WTC11 (cell line): ENCODE measurements at regions not wholly inside any gene's neighbourhood (a gene's known extent, or its start where the extent isn't known, plus 50 kb on each side); places are given as distances from the start of the nearest gene placed in this dataset.

Source experiments
- ATAC-seq: fragments of 200-7000 bp; cut with Tn5 transposase; 2 replicates; pipeline ENCODE4 v1.10.0; 2021; ENCODE audit warnings: mild to moderate bottlenecking, moderate library complexity
- CTCF ChIA-PET: fragments of 300-600 bp; sonication (Branson Sonifier 250); formaldehyde crosslinking; loops from one replicate; lab custom pipeline; 2021; ENCODE audit warnings: antibody characterized with exemption; lab: Charles Lee
- POLR2A ChIA-PET: fragments of 350-600 bp; sonication (Branson Sonifier 250); formaldehyde crosslinking; loops from one replicate; lab custom pipeline; 2021; ENCODE audit warnings: antibody characterized with exemption; lab: Charles Lee
- DNase-seq: peaks from one replicate; pipeline ENCODE4 v3.0.0; 2021; ENCODE audit warnings: low spot score
- H3K27ac Mint-ChIP-seq: 2 replicates; pipeline ENCODE4 v1.8.0; 2021; ENCODE audit warnings: mixed read lengths
- H3K27me3 Mint-ChIP-seq: 2 replicates; pipeline ENCODE4 v1.8.0; 2021; ENCODE audit warnings: low read depth, mild to moderate bottlenecking, moderate library complexity, mixed read lengths
- H3K36me3 Mint-ChIP-seq: 2 replicates; pipeline ENCODE4 v1.8.0; 2021; ENCODE audit warnings: mixed read lengths
- H3K4me1 Mint-ChIP-seq: 2 replicates; pipeline ENCODE4 v1.8.0; 2022; ENCODE audit warnings: mixed read lengths
- H3K4me3 Mint-ChIP-seq: 2 replicates; pipeline ENCODE4 v1.8.0; 2021; ENCODE audit warnings: mild to moderate bottlenecking, moderate library complexity, mixed read lengths
- H3K9me3 Mint-ChIP-seq: 2 replicates; pipeline ENCODE4 v1.8.0; 2021; ENCODE audit warnings: mixed read lengths
- CREM ChIP-seq: sonication (generic); formaldehyde crosslinking; IDR thresholded peaks from 2 replicates; pipeline ENCODE4 v1.8.1; 2022; ENCODE audit warnings: mild to moderate bottlenecking, missing genetic modification reagents, moderate library complexity
- E2F1 ChIP-seq: sonication (generic); formaldehyde crosslinking; IDR thresholded peaks from 2 replicates; pipeline ENCODE4 v1.8.0; 2022; ENCODE audit warnings: mild to moderate bottlenecking, missing genetic modification reagents
- EMX1 ChIP-seq: fragments of 250-450 bp; sonication (Bioruptor Pico); IDR thresholded peaks from 2 replicates; pipeline ENCODE4 v1.8.0; 2021; ENCODE audit warnings: mild to moderate bottlenecking
- ERG ChIP-seq: fragments of 250-450 bp; sonication (Bioruptor Pico); IDR thresholded peaks from 2 replicates; pipeline ENCODE4 v1.8.0; 2021; ENCODE audit warnings: mild to moderate bottlenecking
- FOXK1 ChIP-seq: sonication (generic); formaldehyde crosslinking; IDR thresholded peaks from 2 replicates; pipeline ENCODE4 v1.8.0; 2022; ENCODE audit warnings: mild to moderate bottlenecking, moderate library complexity, missing genetic modification reagents
- FOXP4 ChIP-seq: sonication (generic); formaldehyde crosslinking; IDR thresholded peaks from 2 replicates; pipeline ENCODE4 v1.8.0; 2022; ENCODE audit warnings: mild to moderate bottlenecking, missing genetic modification reagents
- GABPB1 ChIP-seq: sonication (generic); formaldehyde crosslinking; IDR thresholded peaks from 2 replicates; pipeline ENCODE4 v1.8.1; 2023; ENCODE audit warnings: mild to moderate bottlenecking, missing genetic modification reagents
- NR1H2 ChIP-seq: sonication (generic); formaldehyde crosslinking; IDR thresholded peaks from 2 replicates; pipeline ENCODE4 v1.9.0; 2021; ENCODE audit warnings: mild to moderate bottlenecking, moderate library complexity, missing genetic modification reagents
- OVOL2 ChIP-seq: fragments of 250-450 bp; sonication (Bioruptor Pico); IDR thresholded peaks from 2 replicates; pipeline ENCODE4 v1.9.0; 2021; ENCODE audit warnings: mild to moderate bottlenecking, borderline replicate concordance
- PRDM15 ChIP-seq: sonication (generic); formaldehyde crosslinking; IDR thresholded peaks from 2 replicates; pipeline ENCODE4 v1.8.0; 2022; ENCODE audit warnings: missing genetic modification reagents
- PREB ChIP-seq: sonication (generic); formaldehyde crosslinking; IDR thresholded peaks from 2 replicates; pipeline ENCODE4 v1.8.1; 2022; ENCODE audit warnings: mild to moderate bottlenecking, missing genetic modification reagents, moderate library complexity, borderline replicate concordance
- RELA ChIP-seq: sonication (generic); formaldehyde crosslinking; IDR thresholded peaks from 2 replicates; pipeline ENCODE4 v1.8.1; 2022; ENCODE audit warnings: missing genetic modification reagents, mild to moderate bottlenecking, borderline replicate concordance
- SOX15 ChIP-seq: fragments of 250-450 bp; sonication (Bioruptor Pico); IDR thresholded peaks from 2 replicates; pipeline ENCODE4 v1.9.0; 2021; ENCODE audit warnings: mild to moderate bottlenecking
- ZBTB43 ChIP-seq: sonication (generic); formaldehyde crosslinking; IDR thresholded peaks from 2 replicates; pipeline ENCODE4 v1.8.1; 2023; ENCODE audit warnings: mild to moderate bottlenecking, missing genetic modification reagents
- ZNF138 ChIP-seq: sonication (generic); formaldehyde crosslinking; conservative IDR thresholded peaks from 2 replicates; pipeline ENCODE4 v1.8.1; 2022; ENCODE audit warnings: mild to moderate bottlenecking, moderate library complexity, missing genetic modification reagents
- ZNF532 ChIP-seq: fragments of 250-450 bp; sonication (Bioruptor Pico); IDR thresholded peaks from 2 replicates; pipeline ENCODE4 v1.9.0; 2021; ENCODE audit warnings: mild to moderate bottlenecking, borderline replicate concordance
- ZSCAN18 ChIP-seq: fragments of 250-450 bp; sonication (Bioruptor Pico); IDR thresholded peaks from 2 replicates; pipeline ENCODE4 v2.1.2; 2022; ENCODE audit warnings: mild to moderate bottlenecking, moderate library complexity

GRCh38 chr1:165063181-165063965 is 293.1 kb downstream of the LMX1A start:
- DNase-seq (no peak), ATAC-seq (no peak)
- Mint-ChIP-seq H3K27me3 (peaks cover 60% of the 10 kb centered on the region), H3K36me3 (no peaks in the 10 kb centered on the region), H3K4me3 (no peak overlapping the region), H3K4me1 (peaks cover 6% of the 10 kb centered on the region), H3K9me3 (no peaks in the 10 kb centered on the region), H3K27ac (no peak overlapping the region)
- CTCF ChIA-PET = interaction anchor here (0.8 to 2.1 kb wide), 2 partner anchors 11 to 133 kb away, joined by 3 to 16 read pairs; no protein-coding TSS in a partner anchor
- no peak for TF ChIP-seq CREM (CRISPR knock-in tag)
- TF ChIP-seq SOX15 (CRISPR knock-in tag) = no peak
- no peak for TF ChIP-seq ZBTB43 (CRISPR knock-in tag)
- no peak for TF ChIP-seq OVOL2
- no peak for TF ChIP-seq NR1H2 (CRISPR knock-in tag)
- no peak for TF ChIP-seq RELA (CRISPR knock-in tag)
- TF ChIP-seq EMX1 (CRISPR knock-in tag) = no peak
- no peak for TF ChIP-seq ERG
- TF ChIP-seq GABPB1 (CRISPR knock-in tag) = no peak
- no peak for TF ChIP-seq E2F1 (CRISPR knock-in tag)
- TF ChIP-seq FOXP4 (CRISPR knock-in tag) = no peak
- POLR2A ChIA-PET = no interaction called here

- Mint-ChIP-seq H3K4me3 (no peak overlapping the region), H3K27me3 (peaks cover 60% of the 10 kb centered on the region), H3K9me3 (no peaks in the 10 kb centered on the region), H3K27ac (no peak overlapping the region), H3K4me1 (peaks cover 6% of the 10 kb centered on the region), H3K36me3 (no peaks in the 10 kb centered on the region)
- ATAC-seq = peak; percentile 72
- no peak for DNase-seq
- CTCF ChIA-PET = interaction anchor here (0.8 to 2.1 kb wide), 2 partner anchors 12 to 132 kb away, joined by 3 to 16 read pairs; no protein-coding TSS in a partner anchor
- POLR2A ChIA-PET = no interaction called here
- TF ChIP-seq EMX1 (CRISPR knock-in tag) (no peak), ZSCAN18 (CRISPR knock-in tag) (no peak), PREB (CRISPR knock-in tag) (no peak), ZNF532 (CRISPR knock-in tag) (no peak), FOXK1 (CRISPR knock-in tag) (no peak), ZNF138 (CRISPR knock-in tag) (no peak), PRDM15 (CRISPR knock-in tag) (no peak)
Observed at GRCh38 chr1:165062346-165062745, 294.2 kb downstream of the LMX1A start.
